GM23338 (cell line): ENCODE measurements at regions not wholly inside any gene's neighbourhood (a gene's known extent, or its start where the extent isn't known, plus 50 kb on each side); places are given as distances from the start of the nearest gene placed in this dataset.

ENCODE experiments used
- ATAC-seq: fragments of 200-7000 bp; cut with Tn5 transposase; 3 replicates; pipeline ENCODE4 v1.9.1; 2020
- DNase-seq: peaks from one replicate; pipeline ENCODE4 v3.0.0-alpha.2; 2015; ENCODE audit warnings: low spot score
- H2AFZ ChIP-seq: fragments of 200-600 bp; sonication (generic); 2 replicates; pipeline ENCODE4 v1.8.0; 2016; ENCODE audit warnings: antibody characterized with exemption, mild to moderate bottlenecking, moderate library complexity
- H3F3A ChIP-seq: fragments of 200-600 bp; sonication (generic); replicated peaks from 2 replicates; pipeline ENCODE4 v1.8.0; 2017; ENCODE audit warnings: antibody characterized with exemption, mixed run types, low read depth
- H3K27ac ChIP-seq: fragments of 200-600 bp; sonication (generic); 2 replicates; pipeline ENCODE4 v1.6.1; 2016; ENCODE audit warnings: low read depth
- H3K27me3 ChIP-seq: fragments of 200-600 bp; sonication (generic); 2 replicates; pipeline ENCODE4 v1.8.0; 2016; ENCODE audit warnings: mild to moderate bottlenecking, mixed run types, moderate library complexity; ENCODE audit not compliant: insufficient read depth
- H3K36me3 ChIP-seq: fragments of 200-600 bp; sonication (generic); 2 replicates; pipeline ENCODE4 v1.8.0; 2016; ENCODE audit warnings: mild to moderate bottlenecking; ENCODE audit not compliant: insufficient read depth
- H3K4me1 ChIP-seq: fragments of 200-600 bp; sonication (generic); 2 replicates; pipeline ENCODE4 v1.8.0; 2016; ENCODE audit warnings: mild to moderate bottlenecking, moderate library complexity; ENCODE audit not compliant: insufficient read depth
- H3K4me2 ChIP-seq: fragments of 200-600 bp; sonication (generic); 2 replicates; pipeline ENCODE4 v1.7.1; 2017; ENCODE audit warnings: mixed run types
- H3K4me3 ChIP-seq: fragments of 200-600 bp; sonication (generic); 2 replicates; pipeline ENCODE4 v1.6.1; 2016; ENCODE audit warnings: mixed run types
- H3K79me2 ChIP-seq: fragments of 200-600 bp; sonication (generic); replicated peaks from 2 replicates; pipeline ENCODE4 v1.8.0; 2017; ENCODE audit warnings: mild to moderate bottlenecking; ENCODE audit not compliant: insufficient read depth
- H3K9me2 ChIP-seq: fragments of 200-600 bp; sonication (generic); 2 replicates; pipeline ENCODE4 v1.8.0; 2017; ENCODE audit not compliant: insufficient read depth
- H4K20me1 ChIP-seq: fragments of 200-600 bp; sonication (generic); replicated peaks from 2 replicates; pipeline ENCODE4 v1.8.0; 2017; ENCODE audit warnings: mild to moderate bottlenecking; ENCODE audit not compliant: insufficient read depth
- H3K27ac Mint-ChIP-seq: 2 replicates; pipeline ENCODE4 v1.8.0; 2020; ENCODE audit warnings: inconsistent platforms, mild to moderate bottlenecking, moderate library complexity, mixed read lengths
- H3K27me3 Mint-ChIP-seq: 3 replicates; pipeline ENCODE4 v1.8.0; 2022; ENCODE audit warnings: low read depth, mild to moderate bottlenecking, moderate library complexity, mixed read lengths, inconsistent platforms; ENCODE audit not compliant: insufficient read depth, poor library complexity
- H3K36me3 Mint-ChIP-seq: 3 replicates; pipeline ENCODE4 v1.8.0; 2021; ENCODE audit warnings: low read depth, mild to moderate bottlenecking, inconsistent platforms, moderate library complexity, mixed read lengths
- H3K4me1 Mint-ChIP-seq: 3 replicates; pipeline ENCODE4 v1.8.0; 2020; ENCODE audit warnings: mild to moderate bottlenecking, inconsistent platforms, mixed read lengths
- H3K4me3 Mint-ChIP-seq: 3 replicates; pipeline ENCODE4 v1.8.0; 2021; ENCODE audit warnings: moderate library complexity, mild to moderate bottlenecking, inconsistent platforms, mixed read lengths
- H3K9me3 Mint-ChIP-seq: 3 replicates; pipeline ENCODE4 v1.8.0; 2020; ENCODE audit warnings: moderate library complexity, mild to moderate bottlenecking, inconsistent platforms, mixed read lengths
- EZH2 ChIP-seq: fragments of 200-600 bp; sonication (generic); IDR thresholded peaks from one replicate; pipeline ENCODE4 v1.8.0; 2017; ENCODE audit warnings: antibody characterized with exemption, mild to moderate bottlenecking, low read depth; ENCODE audit not compliant: unreplicated experiment
- JUNB ChIP-seq: IDR thresholded peaks from one replicate; pipeline ENCODE4 v1.6.1; 2016; ENCODE audit warnings: antibody characterized with exemption; ENCODE audit not compliant: unreplicated experiment
- POLR2AphosphoS5 ChIP-seq: IDR thresholded peaks from 2 replicates; pipeline ENCODE4 v1.6.1; 2016; ENCODE audit warnings: antibody characterized with exemption, low read depth
- ZNF114 ChIP-seq: fragments of 250-450 bp; sonication (Bioruptor Pico); IDR thresholded peaks from 2 replicates; pipeline ENCODE4 v1.5.0; 2020; ENCODE audit warnings: mild to moderate bottlenecking, moderate library complexity
- ZNF462 ChIP-seq: fragments of 250-450 bp; sonication (Bioruptor Pico); IDR thresholded peaks from 2 replicates; pipeline ENCODE4 v1.5.0; 2020; ENCODE audit warnings: mild to moderate bottlenecking, moderate library complexity
- TF ChIP-seq, protein P1 (sequence below): IDR thresholded peaks from 2 replicates; pipeline ENCODE4 v1.6.1; 2016; ENCODE audit warnings: antibody characterized with exemption

DNA sequence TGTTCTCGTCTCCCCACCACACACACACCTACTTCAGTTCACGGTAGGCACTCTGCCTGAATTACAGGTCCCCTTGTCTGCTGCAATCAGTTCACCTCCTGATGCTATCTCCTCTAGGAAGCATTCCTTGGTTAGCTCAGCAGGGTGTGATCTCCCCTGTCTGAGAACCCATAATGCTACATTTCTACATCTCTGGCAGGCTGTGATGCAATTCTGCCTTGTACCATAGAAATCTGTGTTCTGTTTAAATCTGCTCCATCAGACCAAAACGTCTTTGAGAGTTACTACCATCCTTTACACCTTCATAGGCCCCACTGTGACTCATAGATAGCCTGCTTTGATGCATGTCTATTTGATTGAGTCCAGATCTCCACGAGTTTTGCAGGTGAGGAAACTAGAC lies 103.9 kb downstream of the TTC32 start (continued):
- TF ChIP-seq ZNF462 (CRISPR knock-in tag): no peak
- no peak for TF ChIP-seq JUNB
- TF ChIP-seq ZNF114 (CRISPR knock-in tag): no peak

GRCh38 chr2:19797243-19797810 lies 104.5 kb downstream of the TTC32 start:
- no peaks in the 10 kb centered on the region for H3K4me1 ChIP-seq
- ATAC-seq (no peak), DNase-seq (no peak)
- Mint-ChIP-seq H3K4me1 (0 out of 3 replicates have a peak, but pooled peaks cover 2% of the 10 kb centered on the region), H3K36me3 (no peaks in the 10 kb centered on the region), H3K27ac (no peak overlapping the region), H3K9me3 (no peaks in the 10 kb centered on the region), H3K27me3 (peaks cover 2% of the 10 kb centered on the region), H3K4me3 (no peak overlapping the region)
- H3K4me2 ChIP-seq: no peak overlapping the region
- no peaks in the 10 kb centered on the region for H4K20me1 ChIP-seq
- H3K79me2 ChIP-seq: no peaks in the 10 kb centered on the region
- no peaks in the 10 kb centered on the region for H3K9me2 ChIP-seq
- no peak overlapping the region for H3K27ac ChIP-seq
- H3K27me3 ChIP-seq: no peaks in the 10 kb centered on the region
- H3F3A ChIP-seq: no peaks in the 10 kb centered on the region
- no peak overlapping the region for H3K4me3 ChIP-seq
- H2AFZ ChIP-seq: no peak overlapping the region
- H3K36me3 ChIP-seq: no peaks in the 10 kb centered on the region
- TF ChIP-seq ZNF462 (CRISPR knock-in tag) (no peak), POLR2AphosphoS5 (no peak), EZH2 (no peak)
- TF ChIP-seq, protein P1, sequence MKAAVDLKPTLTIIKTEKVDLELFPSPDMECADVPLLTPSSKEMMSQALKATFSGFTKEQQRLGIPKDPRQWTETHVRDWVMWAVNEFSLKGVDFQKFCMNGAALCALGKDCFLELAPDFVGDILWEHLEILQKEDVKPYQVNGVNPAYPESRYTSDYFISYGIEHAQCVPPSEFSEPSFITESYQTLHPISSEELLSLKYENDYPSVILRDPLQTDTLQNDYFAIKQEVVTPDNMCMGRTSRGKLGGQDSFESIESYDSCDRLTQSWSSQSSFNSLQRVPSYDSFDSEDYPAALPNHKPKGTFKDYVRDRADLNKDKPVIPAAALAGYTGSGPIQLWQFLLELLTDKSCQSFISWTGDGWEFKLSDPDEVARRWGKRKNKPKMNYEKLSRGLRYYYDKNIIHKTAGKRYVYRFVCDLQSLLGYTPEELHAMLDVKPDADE: no peak
